SK-N-SH (cell line): ENCODE measurements at regions not wholly inside any gene's neighbourhood (a gene's known extent, or its start where the extent isn't known, plus 50 kb on each side); places are given as distances from the start of the nearest gene placed in this dataset.

Source experiments
- CTCF ChIA-PET: fragments of 300-600, 350-600 bp; formaldehyde crosslinking; extraction: SDS; loops from one replicate; lab custom pipeline; 2021; lab: Yijun Ruan, JAX
- POLR2A ChIA-PET: fragments of 350-600 bp; sonication (Branson Sonifier 250); formaldehyde crosslinking; extraction: SDS; loops from one replicate; lab custom pipeline; 2020; ENCODE audit warnings: antibody characterized with exemption, inconsistent platforms; lab: Yijun Ruan, JAX
- DNase-seq: peaks from one replicate; pipeline ENCODE4 v3.0.0; 2012
- H2AFZ ChIP-seq: fragments of 200-600 bp; sonication (generic); 2 replicates; pipeline ENCODE4 v1.8.1; 2016; ENCODE audit warnings: antibody characterized with exemption, mild to moderate bottlenecking, low read depth
- H3F3A ChIP-seq: fragments of 200-600 bp; sonication (generic); replicated peaks from 2 replicates; pipeline ENCODE3; 2016; ENCODE audit warnings: antibody characterized with exemption, mild to moderate bottlenecking; ENCODE audit not compliant: insufficient read depth
- H3K27ac ChIP-seq, 2 experiments: fragments of 200-500 bp in 1 of 2; fragments of 200-600 bp in 1 of 2; sonication (Bioruptor generic) in 1 of 2; sonication (generic), shearing (Covaris generic) in 1 of 2; 2 replicates each; pipeline versions ENCODE4 v1.5.1 to v1.6.1; 2014 to 2016; ENCODE audit warnings: low read depth in 2 of 2, inconsistent platforms in 1 of 2, low read length in 1 of 2, mild to moderate bottlenecking in 1 of 2, mixed read lengths in 1 of 2
- H3K27me3 ChIP-seq: fragments of 200-600 bp; sonication (generic), shearing (Covaris generic); 2 replicates; pipeline ENCODE4 v1.6.1; 2016; ENCODE audit warnings: mixed run types; ENCODE audit not compliant: insufficient read depth
- H3K36me3 ChIP-seq, 2 experiments: fragments of 200-500 bp in 1 of 2; fragments of 200-600 bp in 1 of 2; sonication (Bioruptor generic) in 1 of 2; sonication (generic) in 1 of 2; replicated peaks in 1 of 2; 2 replicates each; pipeline versions ENCODE3 to v1.5.1; 2014 to 2016; ENCODE audit warnings: low read length in 1 of 2, mild to moderate bottlenecking in 1 of 2; ENCODE audit not compliant: insufficient read depth in 2 of 2, control insufficient read depth in 1 of 2
- H3K4me1 ChIP-seq, 2 experiments: fragments of 200-500 bp in 1 of 2; fragments of 200-600 bp in 1 of 2; sonication (Bioruptor generic) in 1 of 2; sonication (generic), shearing (Covaris generic) in 1 of 2; 2 replicates each; pipeline versions ENCODE4 v1.5.1 to v1.6.1; 2014 to 2016; ENCODE audit warnings: low read depth in 1 of 2, low read length in 1 of 2, mixed run types in 1 of 2; ENCODE audit not compliant: insufficient read depth in 2 of 2, control insufficient read depth in 1 of 2
- H3K4me2 ChIP-seq: fragments of 200-600 bp; sonication (generic), shearing (Covaris generic); 2 replicates; pipeline ENCODE4 v1.6.1; 2017; ENCODE audit warnings: mixed run types
- H3K4me3 ChIP-seq, 2 experiments: fragments of 200-500 bp in 1 of 2; fragments of 200-600 bp in 1 of 2; sonication (Bioruptor generic) in 1 of 2; sonication (generic), shearing (Covaris generic) in 1 of 2; 2 replicates each; pipeline versions ENCODE4 v1.5.1 to v1.8.1; 2014 to 2016; ENCODE audit warnings: low read depth in 2 of 2, inconsistent platforms in 1 of 2, low read length in 1 of 2, mild to moderate bottlenecking in 1 of 2, mixed read lengths in 1 of 2, moderate library complexity in 1 of 2
- H3K79me2 ChIP-seq: fragments of 200-600 bp; sonication (generic); 2 replicates; pipeline ENCODE4 v1.8.1; 2017; ENCODE audit warnings: mild to moderate bottlenecking; ENCODE audit not compliant: insufficient read depth
- H3K9ac ChIP-seq: fragments of 200-600 bp; sonication (generic); 2 replicates; pipeline ENCODE4 v1.6.1; 2017; ENCODE audit warnings: mixed run types
- H3K9me2 ChIP-seq: fragments of 200-600 bp; sonication (generic); 2 replicates; pipeline ENCODE4 v1.6.1; 2017; ENCODE audit warnings: mixed run types
- H3K9me3 ChIP-seq: fragments of 200-600 bp; sonication (generic); 2 replicates; pipeline ENCODE4 v1.6.1; 2017; ENCODE audit warnings: mixed run types, mild to moderate bottlenecking, moderate library complexity
- H4K20me1 ChIP-seq: fragments of 200-600 bp; sonication (generic); 2 replicates; pipeline ENCODE4 v1.6.1; 2017; ENCODE audit warnings: mild to moderate bottlenecking, mixed run types; ENCODE audit not compliant: insufficient read depth
- EP300 ChIP-seq, 2 experiments: IDR thresholded peaks; 2 replicates each; pipeline versions ENCODE4 v1.4.0 to v1.6.1; 2012; ENCODE audit warnings: borderline replicate concordance in 1 of 2, low read depth in 1 of 2, low read length in 1 of 2
- EZH2phosphoT487 ChIP-seq: fragments of 200-600 bp; sonication (generic); IDR thresholded peaks from 2 replicates; pipeline ENCODE4 v1.6.1; 2017; ENCODE audit warnings: low read depth, mixed run types, mild to moderate bottlenecking, antibody characterized with exemption, moderate library complexity, borderline replicate concordance
- FOXJ3 ChIP-seq: sonication (generic); formaldehyde crosslinking; IDR thresholded peaks from 2 replicates; pipeline ENCODE4 v1.5.1; 2020; ENCODE audit warnings: mild to moderate bottlenecking, missing genetic modification reagents
- GABPA ChIP-seq: IDR thresholded peaks from 2 replicates; pipeline ENCODE4 v1.4.0; 2012; ENCODE audit warnings: low read depth, mild to moderate bottlenecking
- NRF1 ChIP-seq: IDR thresholded peaks from 2 replicates; pipeline ENCODE4 v1.6.1; 2012; ENCODE audit warnings: low read depth, mild to moderate bottlenecking, low read length
- RAD21 ChIP-seq: IDR thresholded peaks from 2 replicates; pipeline ENCODE4 v1.6.1; 2012; ENCODE audit warnings: mild to moderate bottlenecking, low read length
- SMC3 ChIP-seq: IDR thresholded peaks from 2 replicates; pipeline ENCODE4 v1.6.1; 2012; ENCODE audit warnings: low read depth, low read length, improper control_type of control experiment
- TAF1 ChIP-seq: IDR thresholded peaks from 2 replicates; pipeline ENCODE4 v1.6.1; 2012; ENCODE audit warnings: low read depth, mild to moderate bottlenecking, low read length, moderate library complexity, borderline replicate concordance
- YY1 ChIP-seq: IDR thresholded peaks from 2 replicates; pipeline ENCODE4 v1.4.0; 2012; ENCODE audit warnings: low read depth, mild to moderate bottlenecking
- WGBS: methylation state at CpG from one replicate; pipeline ENCODE4 v1.1.6; 2017; ENCODE audit warnings: low lambda C conversion rate; 5-methylcytosine and 5-hydroxymethylcytosine counted together
- TF ChIP-seq, protein P1 (sequence below): fragments of 200-600 bp; sonication (generic); IDR thresholded peaks from 2 replicates; pipeline ENCODE4 v1.6.1; 2017; ENCODE audit warnings: antibody characterized with exemption, mild to moderate bottlenecking, moderate library complexity
- TF ChIP-seq, protein P2 (sequence below): IDR thresholded peaks from 2 replicates; pipeline ENCODE4 v1.4.0; 2012; ENCODE audit warnings: low read depth, borderline replicate concordance
- TF ChIP-seq, protein P3 (sequence below): IDR thresholded peaks from 2 replicates; pipeline ENCODE4 v1.6.1; 2012; ENCODE audit warnings: mild to moderate bottlenecking, low read depth, low read length, moderate library complexity
- TF ChIP-seq, protein P4 (sequence below): fragments of 150-350 bp; IDR thresholded peaks from 2 replicates; pipeline ENCODE4 v1.6.1; 2016; ENCODE audit warnings: mild to moderate bottlenecking, low read depth, low read length
- TF ChIP-seq, protein P5 (sequence below): IDR thresholded peaks from 2 replicates; pipeline ENCODE4; 2012

DNA sequence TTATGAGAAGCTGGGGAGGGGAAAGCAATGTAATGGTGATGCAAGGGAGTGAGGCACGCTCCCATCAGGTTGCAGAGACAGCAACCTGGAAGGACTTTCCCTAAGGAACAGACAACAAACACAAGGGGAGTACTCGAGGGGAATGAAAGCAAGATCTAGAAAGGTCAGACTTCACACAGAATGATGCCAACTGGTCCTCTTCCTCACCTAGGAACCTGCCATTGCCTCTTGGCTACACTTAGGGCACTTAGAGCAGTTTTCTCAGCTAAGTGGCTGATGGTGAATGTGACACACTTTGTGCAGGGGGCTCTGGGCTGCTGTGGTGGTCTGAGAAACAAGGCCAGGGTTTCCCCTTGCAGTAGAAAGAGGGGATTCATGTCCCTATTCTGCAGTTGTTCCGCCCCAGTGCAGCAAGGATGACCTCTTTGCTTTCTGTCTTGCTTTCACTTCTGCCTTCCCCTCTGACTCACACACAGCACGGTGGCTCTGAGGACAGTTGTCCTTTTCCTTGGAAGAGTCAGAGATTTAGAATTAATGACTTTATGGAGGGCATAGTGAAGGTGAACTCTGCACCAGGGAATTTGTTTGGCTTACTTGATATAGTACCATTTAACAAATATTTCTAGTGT, 394.0 kb upstream of the KLF4 start:
- Histone ChIP-seq H3K4me1 (no peaks in the 10 kb centered on the region), H3K27me3 (no peaks in the 10 kb centered on the region), H3K9me2 (no peaks in the 10 kb centered on the region), H4K20me1 (no peaks in the 10 kb centered on the region), H3F3A (no peaks in the 10 kb centered on the region), H3K27ac (no peak overlapping the region), H3K9ac (no peak overlapping the region), H3K4me3 (no peak overlapping the region), H3K79me2 (no peaks in the 10 kb centered on the region), H3K36me3 (no peaks in the 10 kb centered on the region), H3K4me2 (no peak overlapping the region), H3K9me3 (no peaks in the 10 kb centered on the region), H2AFZ (no peak overlapping the region)
- ChIA-PET POLR2A (no interaction called here), CTCF (no interaction called here)
- 43% methylated on average over 4 of the region's 4 CpGs for WGBS
- DNase-seq: no peak
- TF ChIP-seq, protein P1, sequence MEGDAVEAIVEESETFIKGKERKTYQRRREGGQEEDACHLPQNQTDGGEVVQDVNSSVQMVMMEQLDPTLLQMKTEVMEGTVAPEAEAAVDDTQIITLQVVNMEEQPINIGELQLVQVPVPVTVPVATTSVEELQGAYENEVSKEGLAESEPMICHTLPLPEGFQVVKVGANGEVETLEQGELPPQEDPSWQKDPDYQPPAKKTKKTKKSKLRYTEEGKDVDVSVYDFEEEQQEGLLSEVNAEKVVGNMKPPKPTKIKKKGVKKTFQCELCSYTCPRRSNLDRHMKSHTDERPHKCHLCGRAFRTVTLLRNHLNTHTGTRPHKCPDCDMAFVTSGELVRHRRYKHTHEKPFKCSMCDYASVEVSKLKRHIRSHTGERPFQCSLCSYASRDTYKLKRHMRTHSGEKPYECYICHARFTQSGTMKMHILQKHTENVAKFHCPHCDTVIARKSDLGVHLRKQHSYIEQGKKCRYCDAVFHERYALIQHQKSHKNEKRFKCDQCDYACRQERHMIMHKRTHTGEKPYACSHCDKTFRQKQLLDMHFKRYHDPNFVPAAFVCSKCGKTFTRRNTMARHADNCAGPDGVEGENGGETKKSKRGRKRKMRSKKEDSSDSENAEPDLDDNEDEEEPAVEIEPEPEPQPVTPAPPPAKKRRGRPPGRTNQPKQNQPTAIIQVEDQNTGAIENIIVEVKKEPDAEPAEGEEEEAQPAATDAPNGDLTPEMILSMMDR: no peak
- TF ChIP-seq FOXJ3 (CRISPR knock-in tag): no peak
- no peak for TF ChIP-seq YY1
- no peak for TF ChIP-seq SMC3
- no peak for TF ChIP-seq EP300 (IDR thresholded peaks at IDR 0.05; ENCODE audit: borderline replicate concordance in 1 of 2, low read depth in 1 of 2, low read length in 1 of 2)
- no peak for TF ChIP-seq EZH2phosphoT487
- TF ChIP-seq, protein P2, sequence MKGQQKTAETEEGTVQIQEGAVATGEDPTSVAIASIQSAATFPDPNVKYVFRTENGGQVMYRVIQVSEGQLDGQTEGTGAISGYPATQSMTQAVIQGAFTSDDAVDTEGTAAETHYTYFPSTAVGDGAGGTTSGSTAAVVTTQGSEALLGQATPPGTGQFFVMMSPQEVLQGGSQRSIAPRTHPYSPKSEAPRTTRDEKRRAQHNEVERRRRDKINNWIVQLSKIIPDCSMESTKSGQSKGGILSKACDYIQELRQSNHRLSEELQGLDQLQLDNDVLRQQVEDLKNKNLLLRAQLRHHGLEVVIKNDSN: no peak
- TF ChIP-seq GABPA: no peak
- no peak for TF ChIP-seq RAD21
- TF ChIP-seq, protein P3, sequence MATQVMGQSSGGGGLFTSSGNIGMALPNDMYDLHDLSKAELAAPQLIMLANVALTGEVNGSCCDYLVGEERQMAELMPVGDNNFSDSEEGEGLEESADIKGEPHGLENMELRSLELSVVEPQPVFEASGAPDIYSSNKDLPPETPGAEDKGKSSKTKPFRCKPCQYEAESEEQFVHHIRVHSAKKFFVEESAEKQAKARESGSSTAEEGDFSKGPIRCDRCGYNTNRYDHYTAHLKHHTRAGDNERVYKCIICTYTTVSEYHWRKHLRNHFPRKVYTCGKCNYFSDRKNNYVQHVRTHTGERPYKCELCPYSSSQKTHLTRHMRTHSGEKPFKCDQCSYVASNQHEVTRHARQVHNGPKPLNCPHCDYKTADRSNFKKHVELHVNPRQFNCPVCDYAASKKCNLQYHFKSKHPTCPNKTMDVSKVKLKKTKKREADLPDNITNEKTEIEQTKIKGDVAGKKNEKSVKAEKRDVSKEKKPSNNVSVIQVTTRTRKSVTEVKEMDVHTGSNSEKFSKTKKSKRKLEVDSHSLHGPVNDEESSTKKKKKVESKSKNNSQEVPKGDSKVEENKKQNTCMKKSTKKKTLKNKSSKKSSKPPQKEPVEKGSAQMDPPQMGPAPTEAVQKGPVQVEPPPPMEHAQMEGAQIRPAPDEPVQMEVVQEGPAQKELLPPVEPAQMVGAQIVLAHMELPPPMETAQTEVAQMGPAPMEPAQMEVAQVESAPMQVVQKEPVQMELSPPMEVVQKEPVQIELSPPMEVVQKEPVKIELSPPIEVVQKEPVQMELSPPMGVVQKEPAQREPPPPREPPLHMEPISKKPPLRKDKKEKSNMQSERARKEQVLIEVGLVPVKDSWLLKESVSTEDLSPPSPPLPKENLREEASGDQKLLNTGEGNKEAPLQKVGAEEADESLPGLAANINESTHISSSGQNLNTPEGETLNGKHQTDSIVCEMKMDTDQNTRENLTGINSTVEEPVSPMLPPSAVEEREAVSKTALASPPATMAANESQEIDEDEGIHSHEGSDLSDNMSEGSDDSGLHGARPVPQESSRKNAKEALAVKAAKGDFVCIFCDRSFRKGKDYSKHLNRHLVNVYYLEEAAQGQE: no peak
- TF ChIP-seq NRF1: no peak
- TF ChIP-seq TAF1: no peak
- TF ChIP-seq, protein P4, sequence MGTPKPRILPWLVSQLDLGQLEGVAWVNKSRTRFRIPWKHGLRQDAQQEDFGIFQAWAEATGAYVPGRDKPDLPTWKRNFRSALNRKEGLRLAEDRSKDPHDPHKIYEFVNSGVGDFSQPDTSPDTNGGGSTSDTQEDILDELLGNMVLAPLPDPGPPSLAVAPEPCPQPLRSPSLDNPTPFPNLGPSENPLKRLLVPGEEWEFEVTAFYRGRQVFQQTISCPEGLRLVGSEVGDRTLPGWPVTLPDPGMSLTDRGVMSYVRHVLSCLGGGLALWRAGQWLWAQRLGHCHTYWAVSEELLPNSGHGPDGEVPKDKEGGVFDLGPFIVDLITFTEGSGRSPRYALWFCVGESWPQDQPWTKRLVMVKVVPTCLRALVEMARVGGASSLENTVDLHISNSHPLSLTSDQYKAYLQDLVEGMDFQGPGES: no peak
- TF ChIP-seq, protein P5, sequence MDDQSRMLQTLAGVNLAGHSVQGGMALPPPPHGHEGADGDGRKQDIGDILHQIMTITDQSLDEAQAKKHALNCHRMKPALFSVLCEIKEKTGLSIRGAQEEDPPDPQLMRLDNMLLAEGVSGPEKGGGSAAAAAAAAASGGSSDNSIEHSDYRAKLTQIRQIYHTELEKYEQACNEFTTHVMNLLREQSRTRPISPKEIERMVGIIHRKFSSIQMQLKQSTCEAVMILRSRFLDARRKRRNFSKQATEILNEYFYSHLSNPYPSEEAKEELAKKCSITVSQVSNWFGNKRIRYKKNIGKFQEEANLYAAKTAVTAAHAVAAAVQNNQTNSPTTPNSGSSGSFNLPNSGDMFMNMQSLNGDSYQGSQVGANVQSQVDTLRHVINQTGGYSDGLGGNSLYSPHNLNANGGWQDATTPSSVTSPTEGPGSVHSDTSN: no peak
